HG03064 (cell line): ENCODE measurements at regions not wholly inside any gene's neighbourhood (a gene's known extent, or its start where the extent isn't known, plus 50 kb on each side); places are given as distances from the start of the nearest gene placed in this dataset.
"Not testable (repeated sequence)": the region's sequence is repeated elsewhere in the genome, so short reads cannot be mapped to it uniquely, and the experiment has no call there.

Source experiments
- ATAC-seq: cut with Tn5 transposase; IDR thresholded peaks from one replicate; pipeline ENCODE4 v1.9.1; 2021; ENCODE audit warnings: low read depth; ENCODE audit not compliant: unreplicated experiment

DNA sequence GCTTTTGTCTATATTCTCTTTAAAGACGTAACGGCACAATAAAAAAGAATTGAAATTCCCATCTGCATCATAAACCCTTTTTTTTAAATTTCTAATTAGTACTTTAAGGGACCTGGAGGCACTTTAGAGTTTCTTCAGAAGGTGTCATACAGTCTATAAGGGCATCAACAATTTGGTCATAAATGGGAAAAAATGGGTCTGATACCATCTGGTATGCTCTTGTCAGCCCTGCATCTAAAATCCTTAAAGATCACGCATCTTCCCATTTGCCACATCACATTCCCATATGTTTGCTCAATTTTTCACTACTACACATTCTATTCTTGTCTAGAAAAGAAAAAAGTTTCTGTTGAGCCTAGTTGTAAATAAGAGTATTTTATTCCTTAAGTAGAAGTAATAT, 53.8 kb downstream of the COX7C start:
- no peak for ATAC-seq

DNA sequence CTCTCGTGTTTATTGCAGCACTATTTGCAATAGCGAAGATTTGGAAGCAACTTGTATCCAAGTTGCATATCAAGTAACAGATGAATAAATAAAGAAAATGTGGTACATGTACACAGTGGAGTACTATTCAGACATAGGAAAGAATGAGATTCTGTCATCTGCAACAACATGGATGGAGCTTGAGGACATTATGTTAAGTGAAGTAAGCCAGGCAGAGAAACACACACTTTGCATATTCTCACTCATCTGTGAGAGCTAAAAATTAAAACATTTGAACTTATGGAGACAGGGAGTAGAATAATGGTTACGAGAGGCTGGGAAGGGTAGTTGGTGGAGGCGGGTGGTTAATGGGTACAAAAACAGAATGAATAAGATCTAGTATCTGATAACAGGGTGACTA, 56.3 kb downstream of the COX7C start:
- no peak for ATAC-seq

DNA sequence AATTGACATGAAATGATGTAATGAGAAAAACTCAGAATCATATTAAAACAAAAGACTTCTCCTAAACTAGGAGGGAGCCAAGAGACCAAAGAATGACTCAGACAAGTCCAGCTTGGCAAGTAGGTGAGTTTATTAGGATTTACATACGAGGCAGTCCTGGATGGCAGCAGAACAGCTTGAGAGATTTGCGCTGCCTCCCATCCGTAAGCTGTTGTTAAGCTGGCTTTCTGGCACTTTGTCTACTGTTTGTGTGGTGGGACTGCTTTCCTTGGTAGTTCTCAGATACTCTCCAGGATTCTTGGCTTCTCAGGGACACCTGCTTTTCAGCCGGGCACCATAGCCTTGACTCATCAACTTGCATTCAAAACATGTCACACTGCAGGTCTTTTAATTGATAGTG, 57.6 kb downstream of the COX7C start:
- ATAC-seq = no peak

DNA sequence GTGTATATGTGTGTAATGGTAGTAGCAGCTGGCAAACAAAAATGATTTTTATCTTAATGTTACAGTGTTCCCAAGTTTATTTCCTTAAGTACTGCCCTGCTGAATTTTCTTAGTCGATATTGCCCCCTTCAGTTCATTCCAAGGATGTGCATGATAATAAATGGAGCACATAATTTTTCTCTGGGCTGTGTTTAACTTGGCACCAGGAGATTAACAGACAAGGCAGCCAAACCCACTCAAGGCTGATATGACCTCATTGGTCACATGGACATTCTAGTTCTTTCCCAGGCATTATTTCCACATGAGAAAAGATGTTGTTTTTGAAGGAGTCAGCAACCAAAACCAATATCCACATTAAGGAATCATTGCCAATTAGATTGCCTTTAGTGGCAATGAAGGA, 61.8 kb downstream of the COX7C start:
- no peak for ATAC-seq

DNA sequence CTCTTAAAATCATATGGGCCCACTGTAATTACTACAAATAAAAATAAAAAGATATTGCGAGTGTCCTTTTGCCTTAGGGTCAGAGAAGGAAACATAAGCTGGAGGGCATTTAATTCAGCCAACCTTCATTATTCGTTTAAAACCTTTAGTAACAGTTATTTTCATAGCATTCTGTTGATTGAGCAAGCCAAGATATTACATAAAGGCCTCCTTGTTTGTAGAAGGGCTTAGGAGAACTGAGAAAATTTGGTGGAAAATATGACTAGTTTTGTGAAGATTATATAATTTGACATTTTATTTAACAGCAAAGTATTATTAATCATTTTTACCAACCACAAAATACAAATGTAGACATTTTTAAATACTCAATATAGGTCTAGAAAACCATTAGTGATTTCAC, 62.2 kb downstream of the COX7C start:
- ATAC-seq = no peak

DNA sequence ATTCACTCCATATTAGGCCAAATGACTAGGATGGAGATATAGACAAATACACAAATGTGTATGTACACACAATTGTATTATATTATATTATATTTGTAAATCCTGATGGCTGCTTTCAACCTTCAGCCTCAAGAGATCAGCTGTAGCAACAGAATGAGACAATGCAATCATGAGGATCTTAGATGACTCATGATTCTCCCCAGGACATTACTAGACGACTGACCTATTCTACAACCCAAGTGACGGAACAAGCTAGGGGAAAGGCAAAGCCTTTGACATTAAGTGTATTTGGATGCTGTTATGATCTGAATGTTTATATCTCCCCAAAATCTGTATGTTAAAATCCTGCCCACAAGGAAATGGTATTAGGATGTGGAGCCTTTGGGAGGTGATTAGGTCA, 66.5 kb downstream of the COX7C start:
- no peak for ATAC-seq

DNA sequence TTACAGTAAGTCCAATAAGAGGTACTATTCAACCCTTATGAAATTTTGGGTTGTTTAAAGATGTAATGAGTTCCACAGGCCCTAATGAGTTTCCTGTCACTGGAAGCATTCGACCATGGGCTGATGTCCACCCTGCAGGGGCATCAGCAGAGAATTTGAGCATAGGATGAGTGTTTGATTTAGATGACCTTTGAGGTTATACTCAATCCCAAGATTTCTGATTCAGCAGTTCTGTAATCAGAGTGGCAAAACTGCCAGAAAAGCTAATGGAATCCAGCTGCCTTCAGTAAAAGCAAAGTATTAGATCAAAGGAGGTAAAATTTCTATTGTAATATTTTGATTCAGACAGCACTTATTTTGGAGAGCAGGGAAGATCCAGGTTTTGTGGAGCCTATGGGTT, 68.3 kb downstream of the COX7C start:
- ATAC-seq = no peak

DNA sequence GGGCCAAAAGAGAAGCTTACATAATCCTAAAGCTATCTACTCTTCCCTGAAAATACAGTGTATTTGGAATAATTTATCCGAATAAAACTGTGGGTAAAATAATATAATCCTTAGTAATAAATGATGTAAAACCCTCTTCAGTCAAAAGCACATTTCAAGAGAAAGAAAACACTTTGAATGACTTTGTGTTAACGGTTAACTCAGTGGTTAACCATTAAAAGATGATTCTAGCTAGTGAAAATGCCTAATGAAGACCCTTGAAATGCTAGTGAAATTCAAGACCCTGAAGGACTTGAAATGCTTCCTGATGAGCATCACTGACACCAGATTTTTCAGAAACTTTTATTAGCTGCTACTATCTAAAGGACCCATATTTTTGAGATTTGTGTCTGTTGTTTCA, 70.7 kb downstream of the COX7C start:
- no peak for ATAC-seq

DNA sequence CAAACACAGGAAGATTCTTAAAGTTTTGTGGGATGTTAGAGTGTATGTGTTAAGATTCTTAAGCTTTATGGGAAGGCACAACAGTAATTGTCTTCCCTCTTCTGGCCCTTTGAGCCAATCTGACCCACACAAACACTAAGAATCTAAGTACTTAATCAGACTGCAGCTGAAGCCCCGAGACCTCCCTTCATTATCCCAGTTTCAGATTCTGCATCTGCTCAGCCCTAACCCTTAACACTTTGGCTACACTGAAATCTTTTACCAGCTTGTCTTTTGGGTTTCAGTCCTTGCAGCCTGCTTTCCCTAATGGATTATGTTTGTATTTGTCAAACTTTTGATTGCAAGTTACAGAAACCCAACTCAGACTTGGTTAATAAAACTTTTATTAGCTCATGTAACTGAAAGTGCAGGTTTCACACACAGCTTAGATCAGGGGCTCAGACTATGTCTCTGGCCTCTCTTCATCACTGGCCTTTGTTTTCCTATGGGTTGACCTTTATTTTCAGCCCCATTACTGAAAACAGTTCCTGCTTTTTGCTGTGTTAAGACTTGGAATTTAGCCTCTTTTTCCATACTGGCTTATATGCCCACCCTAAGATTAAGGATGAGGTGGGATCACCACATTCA, 71.5 kb downstream of the COX7C start:
- no peak for ATAC-seq

DNA sequence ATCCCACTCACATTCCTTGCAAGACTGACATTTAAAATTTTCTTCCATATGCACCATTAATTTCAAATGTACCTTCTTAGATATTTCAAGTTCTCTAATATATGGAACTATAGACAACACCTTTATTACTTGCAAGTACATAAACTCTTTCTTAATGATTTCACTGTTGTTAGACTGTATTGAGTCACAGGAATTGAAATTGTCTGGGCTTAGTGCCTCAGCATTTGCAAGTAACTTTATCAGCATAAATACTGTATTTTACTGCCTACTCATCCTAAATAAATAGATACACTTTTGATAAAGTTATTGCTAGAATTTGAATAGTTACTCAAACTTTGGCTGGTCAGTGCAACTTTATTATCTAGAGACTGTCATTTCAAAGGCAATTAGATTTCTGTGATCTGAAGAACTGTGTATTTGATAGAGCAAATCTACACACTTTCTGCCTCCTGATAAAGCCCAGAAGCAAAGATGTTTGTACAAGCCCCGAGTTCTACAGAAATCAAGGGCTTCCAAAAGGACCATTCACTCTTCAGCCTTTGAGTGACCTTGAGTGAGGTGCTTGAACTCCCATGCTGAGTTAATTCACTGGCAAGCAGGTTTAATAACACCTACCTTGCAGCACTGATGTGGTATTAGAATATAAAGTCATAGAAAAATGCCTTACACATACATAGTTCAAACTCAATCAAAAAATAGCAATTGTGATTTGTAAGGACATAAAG, 91.6 kb downstream of the COX7C start:
- ATAC-seq = no peak

DNA sequence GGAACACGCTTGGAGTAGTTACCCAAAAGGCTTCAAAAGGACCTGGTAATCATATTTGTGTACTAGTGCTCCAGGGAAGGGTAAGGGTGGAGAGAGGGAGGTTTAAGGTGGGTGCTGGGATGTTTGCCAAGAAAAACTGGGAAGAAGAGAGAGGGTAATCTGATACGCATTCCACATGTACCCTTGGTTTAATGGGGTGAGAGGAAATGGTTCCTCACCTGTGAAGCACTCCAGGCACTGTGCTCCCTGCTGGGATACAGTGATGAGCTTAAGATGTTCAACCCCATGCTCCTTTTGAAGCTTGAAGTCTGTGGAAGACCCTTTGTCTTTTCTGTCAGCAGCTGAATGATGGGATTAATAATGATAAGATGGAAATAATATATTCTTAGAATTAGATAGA, 98.4 kb downstream of the COX7C start:
- ATAC-seq = no peak

DNA sequence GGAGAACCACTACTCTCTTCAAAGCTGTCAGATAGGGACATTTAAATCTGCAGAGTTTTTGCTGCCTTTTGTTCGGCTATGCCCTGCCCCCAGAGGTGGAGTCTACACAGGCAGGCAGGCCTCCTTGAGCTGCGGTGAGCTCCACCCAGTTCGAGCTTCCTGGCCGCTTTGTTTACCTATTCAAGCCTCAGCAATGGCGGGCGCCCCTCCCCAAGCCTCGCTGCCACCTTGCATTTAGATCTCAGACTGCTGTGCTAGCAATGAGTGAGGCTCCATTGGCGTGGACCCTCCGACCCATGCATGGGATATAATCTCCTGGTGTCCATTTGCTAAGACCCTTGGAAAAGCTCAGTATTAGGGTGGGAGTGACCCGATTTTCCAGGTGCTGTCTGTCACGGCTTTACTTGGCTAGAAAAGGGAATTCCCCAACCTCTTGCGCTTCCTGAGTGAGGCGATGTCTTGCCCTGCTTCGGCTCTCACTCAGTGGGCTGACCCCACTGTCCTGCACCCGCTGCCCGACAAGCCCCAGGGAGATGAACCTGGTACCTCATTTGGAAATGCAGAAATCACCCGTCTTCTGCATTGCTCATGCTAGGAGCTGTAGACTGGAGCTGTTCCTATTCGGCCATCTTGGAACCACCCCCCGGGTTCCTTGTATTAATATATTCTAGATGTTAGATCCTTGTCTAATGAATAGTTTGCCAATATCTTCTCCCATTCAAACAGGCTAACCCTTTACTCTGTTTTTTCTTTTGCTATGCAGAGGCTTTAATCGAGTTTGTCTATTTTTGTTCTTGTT, 113.8 kb downstream of the COX7C start:
- ATAC-seq = not testable (repeated sequence)

DNA sequence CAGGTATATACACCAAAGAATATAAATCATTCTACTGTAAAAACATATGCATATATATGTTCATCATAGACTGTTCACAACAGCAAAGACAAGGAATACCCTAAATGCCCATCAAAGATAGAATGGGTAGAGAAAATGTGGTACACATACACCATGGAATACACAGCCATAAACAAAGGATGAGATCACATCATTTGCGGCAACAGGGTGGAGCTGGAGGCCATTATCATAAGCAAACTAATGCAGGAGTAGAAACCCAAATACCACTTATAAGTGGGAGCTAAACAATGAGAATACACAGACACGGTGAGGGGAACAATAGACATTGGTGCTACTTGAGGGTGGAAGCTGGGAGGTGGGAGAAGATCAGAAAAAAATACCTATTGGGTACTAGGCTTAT, 117.6 kb downstream of the COX7C start:
- no peak for ATAC-seq

DNA sequence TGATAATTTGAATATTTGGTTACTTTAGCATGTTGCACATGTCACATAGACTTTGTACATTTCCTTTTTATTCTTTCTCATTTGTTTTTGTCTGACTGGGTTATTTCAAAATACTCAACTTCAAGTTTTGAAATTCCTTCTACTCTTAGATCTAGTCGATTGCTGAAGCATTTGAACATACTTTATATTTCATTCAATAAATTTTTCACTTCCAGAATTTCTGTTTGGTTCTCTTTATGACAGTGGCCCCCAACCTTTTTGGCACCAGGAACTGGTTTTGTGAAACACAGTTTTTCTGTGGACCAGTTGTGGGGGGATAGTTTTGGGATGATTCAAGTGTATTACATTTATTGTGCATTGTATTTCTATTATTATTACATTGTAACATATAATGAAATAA, 119.8 kb downstream of the COX7C start:
- no peak for ATAC-seq

DNA sequence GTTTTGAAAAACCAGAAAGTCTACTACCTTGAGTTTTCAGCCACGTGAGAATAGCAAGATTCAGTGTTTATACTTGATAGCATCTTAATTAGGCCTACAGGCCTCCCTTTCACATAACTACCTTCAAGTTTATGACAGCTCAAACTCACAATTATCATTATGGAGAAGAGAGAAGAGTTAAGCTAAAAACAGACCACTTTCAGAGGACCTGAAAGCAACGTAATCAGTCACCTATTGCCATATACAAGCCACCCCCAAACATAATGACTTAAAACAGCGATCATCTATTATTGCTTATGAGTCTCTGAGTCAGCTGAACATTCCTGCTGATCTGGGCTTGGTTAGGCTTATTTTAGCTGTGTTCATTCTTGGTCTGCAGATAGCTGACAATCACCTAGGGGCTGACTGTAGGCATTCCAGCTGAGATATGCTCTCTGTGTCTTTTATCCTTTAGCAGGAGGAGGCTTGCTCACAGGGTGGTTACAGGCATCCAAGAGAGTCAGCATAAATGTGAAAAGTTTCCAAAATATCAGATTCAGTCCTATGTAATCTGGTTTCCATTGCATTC, 130.9 kb downstream of the COX7C start:
- ATAC-seq = no peak

DNA sequence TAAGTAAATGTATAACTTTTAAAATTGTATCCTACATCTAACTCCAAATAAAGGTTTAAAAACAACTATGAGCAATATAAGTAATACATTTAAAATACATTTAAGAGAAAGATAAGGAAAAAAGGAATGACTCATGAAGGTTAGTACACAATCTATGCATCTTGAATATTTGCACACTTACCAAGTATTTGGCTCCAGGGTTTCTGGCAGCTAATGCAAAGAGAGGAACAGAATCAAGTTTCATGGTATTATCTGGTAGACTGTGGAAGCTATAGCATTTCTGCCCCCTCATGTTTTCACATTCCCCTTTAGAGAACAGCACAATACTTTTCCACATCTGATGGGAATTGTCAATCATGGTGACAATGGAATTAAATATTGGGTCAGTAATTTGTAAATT, 132.1 kb downstream of the COX7C start:
- ATAC-seq = no peak

DNA sequence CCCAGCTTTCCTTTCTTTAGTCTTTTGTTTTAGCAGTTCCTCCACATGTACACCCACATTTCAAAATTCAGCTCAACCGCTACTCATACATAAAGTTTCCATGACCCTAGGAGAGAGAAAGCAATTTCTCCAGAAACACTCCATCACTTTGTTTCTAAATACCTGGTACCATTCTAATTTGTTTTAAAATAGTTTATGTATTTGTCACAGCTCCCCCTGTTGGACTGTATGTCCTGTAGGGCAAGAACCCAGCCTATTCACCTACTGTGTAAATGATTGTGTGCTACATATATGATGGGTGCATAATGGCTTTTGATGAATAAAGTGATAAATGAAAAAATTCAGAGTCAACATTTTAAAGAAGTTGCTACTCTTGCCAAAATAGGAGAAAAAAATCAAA, 139.1 kb downstream of the COX7C start:
- no peak for ATAC-seq

DNA sequence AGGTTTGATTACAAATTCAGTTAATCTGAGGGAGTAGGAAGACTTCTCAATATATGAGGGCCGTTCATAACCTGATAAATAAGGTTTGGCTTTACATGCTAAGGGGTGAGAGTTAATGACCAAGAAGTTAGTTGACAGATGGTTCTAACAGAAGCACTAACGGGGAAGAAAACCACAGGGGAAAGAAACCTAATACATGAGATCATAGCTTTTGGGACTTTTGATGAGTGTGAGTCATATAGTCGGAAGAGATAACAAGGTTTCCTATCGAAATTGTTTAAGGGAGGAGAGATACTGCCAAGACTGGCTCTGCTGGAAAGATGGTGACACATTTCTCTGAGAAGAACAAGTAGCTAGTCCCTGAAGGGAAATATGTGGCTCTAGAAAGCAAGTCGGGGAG, 140.1 kb downstream of the COX7C start:
- ATAC-seq = no peak

DNA sequence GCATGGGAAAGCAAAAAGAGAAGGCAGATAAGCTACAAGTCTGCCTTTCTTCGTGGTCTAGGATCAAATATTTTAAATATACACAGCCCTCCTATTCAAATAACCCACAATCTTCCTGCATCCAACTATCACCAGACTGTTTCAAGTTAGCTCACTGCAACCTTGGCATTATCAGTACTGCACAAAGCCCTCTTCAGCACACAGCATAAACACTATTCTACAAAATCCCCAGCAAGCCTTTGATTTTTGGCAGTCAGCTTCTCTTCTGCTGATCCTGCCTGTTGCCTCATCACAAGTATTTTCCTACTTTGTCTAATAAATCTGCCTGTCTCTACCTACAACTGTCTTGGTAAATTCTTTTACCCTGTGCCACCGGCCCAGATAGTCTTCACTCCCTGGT, 142.9 kb downstream of the COX7C start:
- ATAC-seq = no peak

DNA sequence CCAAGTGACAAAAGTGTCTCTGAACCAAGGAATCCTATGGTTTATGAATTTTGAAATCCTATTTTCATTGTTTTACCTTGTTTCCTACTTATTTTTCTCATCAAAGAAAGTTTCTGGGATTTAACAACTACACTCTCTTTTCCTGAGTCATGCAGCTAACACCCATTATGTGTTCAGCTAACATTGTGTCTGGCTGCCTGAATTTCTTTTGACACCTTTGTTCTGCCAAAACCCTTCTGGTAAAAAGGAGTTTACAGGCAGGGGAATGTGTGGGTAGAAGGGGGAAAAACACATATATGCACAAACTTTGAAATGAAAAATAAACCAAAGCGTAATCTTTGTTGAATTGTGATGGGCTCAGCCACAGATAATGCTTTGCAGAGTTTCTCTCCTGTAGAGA, 146.2 kb downstream of the COX7C start:
- ATAC-seq = no peak

DNA sequence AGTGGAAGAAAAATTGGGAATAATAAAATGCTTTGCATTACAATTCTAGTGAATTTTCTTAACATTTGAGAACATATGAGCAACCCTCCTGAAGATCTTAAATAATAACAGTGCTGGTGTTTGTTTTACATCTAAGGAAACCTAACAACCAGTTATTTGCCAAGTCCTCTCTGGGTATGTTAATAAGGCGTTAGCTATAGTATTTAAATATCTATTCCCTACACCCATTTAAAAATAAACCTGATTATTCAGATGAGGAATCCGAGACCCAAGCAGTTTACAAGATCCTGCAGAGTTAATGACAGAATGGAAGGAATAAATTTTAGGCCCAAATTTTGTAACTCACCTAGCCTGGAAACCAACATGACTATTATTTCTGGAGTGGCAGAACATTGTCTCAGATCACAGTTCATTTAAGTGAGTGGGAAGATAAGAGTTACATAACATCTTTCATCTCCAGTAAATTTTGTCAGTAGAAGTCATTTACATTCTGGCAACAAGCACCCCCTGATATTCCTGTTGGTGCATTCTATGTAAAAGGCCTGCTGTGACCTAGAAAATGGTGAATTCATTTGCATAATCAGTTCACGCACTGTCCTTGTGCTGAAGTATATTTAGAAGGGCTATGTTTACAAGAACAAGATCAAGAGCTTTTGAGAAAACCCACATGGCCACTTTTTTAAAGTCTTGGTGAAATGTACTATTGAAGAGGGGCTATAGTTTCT, 148.2 kb downstream of the COX7C start:
- no peak for ATAC-seq
